Testis (tissue), 2 donors: ENCODE measurements at regions not wholly inside any gene's neighbourhood (a gene's known extent, or its start where the extent isn't known, plus 50 kb on each side); places are given as distances from the start of the nearest gene placed in this dataset.

Source experiments
- DNase-seq: peaks from one replicate; pipeline ENCODE4 v3.0.0-alpha.2; 2019
- H3K27ac ChIP-seq, 2 donors: fragments of 200-600 bp; sonication (generic); one replicate each; pipeline ENCODE4 v1.5.1; 2019
- H3K27me3 ChIP-seq: fragments of 200-600 bp; sonication (generic); one replicate; pipeline ENCODE4 v1.5.1; 2019
- H3K36me3 ChIP-seq: fragments of 200-600 bp; sonication (generic); one replicate; pipeline ENCODE4 v1.5.1; 2017; ENCODE audit warnings: low read depth; ENCODE audit errors: missing control alignments
- H3K4me1 ChIP-seq: fragments of 200-600 bp; sonication (generic); one replicate; pipeline ENCODE4 v1.5.1; 2019
- H3K4me3 ChIP-seq, 2 donors: fragments of 200-600 bp; sonication (generic); one replicate each; pipeline ENCODE4 v1.5.1; 2017 to 2019
- H3K9me3 ChIP-seq: fragments of 200-600 bp; sonication (generic); one replicate; pipeline ENCODE4 v1.5.1; 2017
- CTCF ChIP-seq, 3 experiments: fragments of 450-650 bp in 2 of 3; fragments of 200-600 bp in 1 of 3; sonication (generic) in 1 of 3; IDR thresholded peaks; one replicate each; pipeline ENCODE4 v1.5.1; 2016 to 2019; ENCODE audit warnings: antibody characterized with exemption in 3 of 3, mild to moderate bottlenecking in 2 of 3, moderate library complexity in 1 of 3
- POLR2A ChIP-seq: fragments of 450-650 bp; IDR thresholded peaks from one replicate; pipeline ENCODE4 v1.6.1; 2017; ENCODE audit warnings: antibody characterized with exemption, mild to moderate bottlenecking, moderate library complexity
- WGBS, 2 donors: methylation state at CpG; one replicate each; pipeline ENCODE4 v1.1.5; 2018; 5-methylcytosine and 5-hydroxymethylcytosine counted together
- intact Hi-C: fragments of 100-400 bp; cut with DNase I; formaldehyde crosslinking; loops from one replicate; pipeline ENCODE4 v1.15.1; 2023; ENCODE audit warnings: low total_unique reads

GRCh38 chr12:32030151-32030550, 70.9 kb downstream of the RESF1 start:
- no peak for DNase-seq
- no peak overlapping the region for H3K4me3 ChIP-seq
- no peaks in the 10 kb centered on the region for H3K9me3 ChIP-seq
- intact Hi-C loops = no loop called here
- 87 to 92% methylated on average over 11 to 12 of the region's 12 CpGs for WGBS, 2 donors
- H3K27me3 ChIP-seq = no peaks in the 10 kb centered on the region
- H3K27ac ChIP-seq = no peak overlapping the region
- peaks cover 13% of the 10 kb centered on the region for H3K4me1 ChIP-seq
- no peaks in the 10 kb centered on the region for H3K36me3 ChIP-seq
- TF ChIP-seq POLR2A (no peak), CTCF (IDR thresholded peaks at IDR 0.05) (no peak)

- DNase-seq = no peak
- Histone ChIP-seq H3K36me3 (no peaks in the 10 kb centered on the region), H3K27ac (no peak overlapping the region), H3K9me3 (no peaks in the 10 kb centered on the region), H3K4me3 (no peak overlapping the region), H3K27me3 (no peaks in the 10 kb centered on the region), H3K4me1 (peaks cover 13% of the 10 kb centered on the region)
- 88 to 94% methylated on average over 2 of the region's 2 CpGs for WGBS, 2 donors
- intact Hi-C loops = no loop called here
- no peak for TF ChIP-seq POLR2A
- TF ChIP-seq CTCF (IDR thresholded peaks at IDR 0.05) = no peak
These were observed 71.5 kb downstream of the RESF1 start for GRCh38 chr12:32030676-32031075.

- Histone ChIP-seq H3K9me3 (no peaks in the 10 kb centered on the region), H3K36me3 (no peaks in the 10 kb centered on the region), H3K27ac (no peak overlapping the region), H3K4me3 (no peak overlapping the region), H3K27me3 (no peaks in the 10 kb centered on the region), H3K4me1 (peaks cover 13% of the 10 kb centered on the region)
- WGBS, 2 donors = 47 to 64% methylated on average over 3 of the region's 3 CpGs
- intact Hi-C loops = no loop called here
- TF ChIP-seq CTCF (IDR thresholded peaks at IDR 0.05) = no peak
- TF ChIP-seq POLR2A = no peak
- peak; percentile 61 for DNase-seq
These were observed 71.9 kb downstream of the RESF1 start for GRCh38 chr12:32031109-32031508.

GRCh38 chr12:32032205-32032810, 73.1 kb downstream of the RESF1 start:
- no peak for DNase-seq
- 71 to 81% methylated on average over 7 of the region's 7 CpGs for WGBS, 2 donors
- TF ChIP-seq POLR2A = no peak
- TF ChIP-seq CTCF (IDR thresholded peaks at IDR 0.05) = no peak
- no peaks in the 10 kb centered on the region for H3K9me3 ChIP-seq
- H3K27me3 ChIP-seq = no peaks in the 10 kb centered on the region
- H3K4me3 ChIP-seq = no peak overlapping the region
- H3K4me1 ChIP-seq = peaks cover 13% of the 10 kb centered on the region
- no peak overlapping the region for H3K27ac ChIP-seq
- H3K36me3 ChIP-seq = no peaks in the 10 kb centered on the region
- intact Hi-C loops = no loop called here

- DNase-seq = no peak
- Histone ChIP-seq H3K27ac (no peak overlapping the region), H3K4me1 (peaks cover 13% of the 10 kb centered on the region), H3K27me3 (no peaks in the 10 kb centered on the region), H3K36me3 (no peaks in the 10 kb centered on the region), H3K4me3 (no peak overlapping the region), H3K9me3 (no peaks in the 10 kb centered on the region)
- WGBS, 2 donors = 57 to 58% methylated on average over 2 of the region's 2 CpGs
- intact Hi-C loops = no loop called here
- TF ChIP-seq POLR2A (no peak), CTCF (IDR thresholded peaks at IDR 0.05) (no peak)
These were observed 73.2 kb upstream of the BICD1 start for GRCh38 chr12:32033406-32033805.
